GM12878 (cell line): ENCODE measurements at regions not wholly inside any gene's neighbourhood (a gene's known extent, or its start where the extent isn't known, plus 50 kb on each side); places are given as distances from the start of the nearest gene placed in this dataset.

Experiments used
- ATF3 ChIP-seq: IDR thresholded peaks from 2 replicates; pipeline ENCODE4 v1.6.1; 2011; ENCODE audit warnings: low read depth, mild to moderate bottlenecking, low read length, moderate library complexity, borderline replicate concordance; ENCODE audit errors: extremely low read depth
- SIN3A ChIP-seq: IDR thresholded peaks from 2 replicates; pipeline ENCODE4 v1.6.1; 2012; ENCODE audit warnings: low read depth, low read length, improper control_type of control experiment
- TF ChIP-seq, protein P1 (sequence below), 3 experiments: IDR thresholded peaks in 2 of 3; conservative IDR thresholded peaks in 1 of 3; 2 replicates each; pipeline ENCODE4 v1.5.1; 2011; ENCODE audit warnings: low read depth in 3 of 3, low read length in 3 of 3, mild to moderate bottlenecking in 3 of 3, control low read depth in 2 of 3, moderate library complexity in 2 of 3, inconsistent platforms in 1 of 3, mixed read lengths in 1 of 3; ENCODE audit not compliant: control insufficient read depth in 2 of 3, insufficient read depth in 1 of 3; ENCODE audit errors: extremely low read depth in 1 of 3

- TF ChIP-seq ATF3, result no peak
- TF ChIP-seq, protein P1, sequence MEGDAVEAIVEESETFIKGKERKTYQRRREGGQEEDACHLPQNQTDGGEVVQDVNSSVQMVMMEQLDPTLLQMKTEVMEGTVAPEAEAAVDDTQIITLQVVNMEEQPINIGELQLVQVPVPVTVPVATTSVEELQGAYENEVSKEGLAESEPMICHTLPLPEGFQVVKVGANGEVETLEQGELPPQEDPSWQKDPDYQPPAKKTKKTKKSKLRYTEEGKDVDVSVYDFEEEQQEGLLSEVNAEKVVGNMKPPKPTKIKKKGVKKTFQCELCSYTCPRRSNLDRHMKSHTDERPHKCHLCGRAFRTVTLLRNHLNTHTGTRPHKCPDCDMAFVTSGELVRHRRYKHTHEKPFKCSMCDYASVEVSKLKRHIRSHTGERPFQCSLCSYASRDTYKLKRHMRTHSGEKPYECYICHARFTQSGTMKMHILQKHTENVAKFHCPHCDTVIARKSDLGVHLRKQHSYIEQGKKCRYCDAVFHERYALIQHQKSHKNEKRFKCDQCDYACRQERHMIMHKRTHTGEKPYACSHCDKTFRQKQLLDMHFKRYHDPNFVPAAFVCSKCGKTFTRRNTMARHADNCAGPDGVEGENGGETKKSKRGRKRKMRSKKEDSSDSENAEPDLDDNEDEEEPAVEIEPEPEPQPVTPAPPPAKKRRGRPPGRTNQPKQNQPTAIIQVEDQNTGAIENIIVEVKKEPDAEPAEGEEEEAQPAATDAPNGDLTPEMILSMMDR (IDR thresholded peaks at IDR 0.05 in 2 of 3, conservative IDR thresholded peaks at IDR 0.05 in 1 of 3; ENCODE audit: control insufficient read depth in 2 of 3, extremely low read depth in 1 of 3, insufficient read depth in 1 of 3, low read depth in 3 of 3, low read length in 3 of 3), result no peak
- TF ChIP-seq SIN3A, result no peak
Measured at GRCh38 chr5:4704951-4705350, 435.2 kb upstream of the ADAMTS16 start.
